Caco-2 (cell line): ENCODE measurements at regions not wholly inside any gene's neighbourhood (a gene's known extent, or its start where the extent isn't known, plus 50 kb on each side); places are given as distances from the start of the nearest gene placed in this dataset.
"Not testable (repeated sequence)": the region's sequence is repeated elsewhere in the genome, so short reads cannot be mapped to it uniquely, and the experiment has no call there.

Experiments
- BruUV-seq: library from RNA; stranded (reverse); fragments of 400-500 nt; replicated peaks from 2 replicates; lab custom pipeline; 2021; lab: Mats Ljungman, UMichigan
- CTCF ChIA-PET: fragments of 300-600 bp; sonication (Branson Sonifier 250); formaldehyde crosslinking; loops from one replicate; lab custom pipeline; 2022; ENCODE audit warnings: antibody characterized with exemption; lab: Charles Lee
- POLR2A ChIA-PET: fragments of 300-600 bp; sonication (Branson Sonifier 250); formaldehyde crosslinking; loops from one replicate; lab custom pipeline; 2022; ENCODE audit warnings: antibody characterized with exemption; lab: Charles Lee
- DNase-seq, 2 experiments: peaks; one replicate each; pipeline versions ENCODE4 v3.0.0 to v3.0.0-alpha.2; 2020 to 2022
- H3K27me3 ChIP-seq: replicated peaks from 2 replicates; pipeline ENCODE4 v1.6.0; 2011; ENCODE audit warnings: low read length; ENCODE audit not compliant: control insufficient read depth, insufficient read depth
- H3K36me3 ChIP-seq: 2 replicates; pipeline ENCODE4 v1.5.1; 2011; ENCODE audit warnings: low read length; ENCODE audit not compliant: control insufficient read depth, insufficient read depth
- H3K4me1 ChIP-seq: fragments of 250-450 bp; sonication (Bioruptor Pico); 2 replicates; pipeline ENCODE4 v1.5.1; 2020; ENCODE audit warnings: mild to moderate bottlenecking
- H3K4me3 ChIP-seq: 2 replicates; pipeline ENCODE4 v1.5.1; 2011; ENCODE audit warnings: low read depth, mild to moderate bottlenecking, control low read depth, low read length
- H3K9me3 ChIP-seq: fragments of 250-450 bp; sonication (Bioruptor Pico); 2 replicates; pipeline ENCODE4 v1.5.1; 2020; ENCODE audit warnings: mild to moderate bottlenecking, moderate library complexity
- H3K27ac Mint-ChIP-seq: one replicate; pipeline ENCODE4 v1.8.0; 2022; ENCODE audit warnings: mixed read lengths; ENCODE audit not compliant: unreplicated experiment
- H3K27me3 Mint-ChIP-seq: one replicate; pipeline ENCODE4 v1.8.0; 2022; ENCODE audit warnings: mixed read lengths; ENCODE audit not compliant: insufficient read depth, unreplicated experiment
- H3K36me3 Mint-ChIP-seq: one replicate; pipeline ENCODE4 v1.8.0; 2022; ENCODE audit warnings: mild to moderate bottlenecking, mixed read lengths; ENCODE audit not compliant: insufficient read depth, unreplicated experiment
- H3K4me1 Mint-ChIP-seq: one replicate; pipeline ENCODE4 v1.8.0; 2022; ENCODE audit warnings: low read depth, mixed read lengths; ENCODE audit not compliant: unreplicated experiment
- H3K4me3 Mint-ChIP-seq: one replicate; pipeline ENCODE4 v1.8.0; 2022; ENCODE audit warnings: mild to moderate bottlenecking, moderate library complexity, mixed read lengths; ENCODE audit not compliant: unreplicated experiment
- H3K9me3 Mint-ChIP-seq: one replicate; pipeline ENCODE4 v1.8.0; 2022; ENCODE audit warnings: mixed read lengths; ENCODE audit not compliant: unreplicated experiment
- intact Hi-C: fragments of 100-400 bp; cut with micrococcal nuclease; formaldehyde crosslinking; loops from one replicate; pipeline ENCODE4 v1.10.0; 2022; ENCODE audit not compliant: unreplicated experiment

DNA sequence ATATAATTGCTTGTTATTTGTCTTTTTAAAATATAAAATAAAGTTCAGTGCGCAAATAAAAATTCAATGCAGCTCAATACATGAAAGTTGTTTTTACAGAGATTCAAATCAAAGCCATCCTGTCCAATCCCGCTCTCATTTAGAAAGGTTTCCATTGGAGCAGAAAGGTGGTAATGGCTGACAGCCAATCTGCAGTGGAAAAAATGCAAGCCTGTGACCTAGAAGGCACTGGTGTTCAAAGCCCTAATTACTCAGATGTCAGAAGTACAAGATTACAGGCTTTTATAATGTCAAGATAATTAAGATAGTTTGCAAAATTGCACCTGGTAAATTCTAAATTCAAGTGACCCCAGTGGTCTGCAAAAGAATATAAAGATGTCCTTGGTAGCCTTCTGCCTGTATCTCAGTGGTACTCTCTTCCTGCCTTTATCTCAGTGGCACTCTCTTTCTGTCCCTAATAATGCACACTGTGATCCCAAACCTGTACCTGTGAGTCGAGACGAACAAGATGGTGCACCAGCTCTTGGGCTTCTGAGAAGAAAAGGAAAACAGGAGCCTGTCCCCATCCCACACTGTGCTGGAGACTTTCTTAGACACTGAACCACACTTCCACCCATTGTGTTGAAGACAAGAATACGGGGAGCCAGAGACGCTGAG lies 212.6 kb upstream of the FRG1 start:
- H3K4me1 ChIP-seq, POLR2A ChIA-PET, H3K27ac Mint-ChIP-seq, H3K4me3 Mint-ChIP-seq, H3K36me3 ChIP-seq, H3K27me3 ChIP-seq, H3K9me3 ChIP-seq, H3K36me3 Mint-ChIP-seq, intact Hi-C loops, H3K4me3 ChIP-seq, CTCF ChIA-PET, BruUV-seq, DNase-seq, H3K4me1 Mint-ChIP-seq: not testable (repeated sequence)
- H3K27me3 Mint-ChIP-seq = peaks cover 11% of the 10 kb centered on the region
- H3K9me3 Mint-ChIP-seq = peaks cover 11% of the 10 kb centered on the region

DNA sequence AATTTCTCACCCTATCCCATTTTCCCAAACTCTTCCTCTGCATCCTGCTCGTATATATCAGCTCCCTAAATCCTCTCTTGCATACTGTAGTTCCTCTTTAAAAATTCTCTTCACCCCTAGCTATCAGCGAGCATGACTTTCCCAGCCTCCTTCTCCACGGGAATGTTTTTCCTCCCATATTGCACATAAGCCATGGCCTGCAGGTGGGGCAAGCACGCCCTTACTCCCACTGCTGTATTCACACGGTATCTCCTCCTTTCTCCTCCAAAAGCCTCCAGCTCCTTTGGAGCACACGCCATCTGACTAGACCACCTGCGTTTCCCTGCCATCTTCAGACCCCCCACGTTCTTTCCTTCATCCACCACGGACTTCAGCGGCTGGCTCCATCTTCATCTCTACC lies 208.7 kb upstream of the FRG1 start:
- H3K27me3 Mint-ChIP-seq, CTCF ChIA-PET, H3K27ac Mint-ChIP-seq: not testable (repeated sequence)

GRCh38 chr4:189733507-189733906 lies 207.2 kb upstream of the FRG1 start:
- H3K4me1 Mint-ChIP-seq, BruUV-seq, POLR2A ChIA-PET, CTCF ChIA-PET, H3K27me3 Mint-ChIP-seq, H3K27ac Mint-ChIP-seq, intact Hi-C loops, H3K9me3 ChIP-seq, DNase-seq, H3K4me3 ChIP-seq, H3K4me3 Mint-ChIP-seq, H3K36me3 ChIP-seq, H3K36me3 Mint-ChIP-seq, H3K27me3 ChIP-seq, H3K4me1 ChIP-seq: not testable (repeated sequence)
- H3K9me3 Mint-ChIP-seq = peaks cover 22% of the 10 kb centered on the region

More for the DNA sequence above, 208.7 kb upstream of the FRG1 start:
- H3K36me3 Mint-ChIP-seq, intact Hi-C loops, POLR2A ChIA-PET, H3K4me1 ChIP-seq, BruUV-seq, H3K36me3 ChIP-seq, H3K9me3 ChIP-seq, H3K4me3 Mint-ChIP-seq, H3K4me1 Mint-ChIP-seq, DNase-seq, H3K4me3 ChIP-seq, H3K27me3 ChIP-seq: not testable (repeated sequence)
- peaks cover 22% of the 10 kb centered on the region for H3K9me3 Mint-ChIP-seq

DNA sequence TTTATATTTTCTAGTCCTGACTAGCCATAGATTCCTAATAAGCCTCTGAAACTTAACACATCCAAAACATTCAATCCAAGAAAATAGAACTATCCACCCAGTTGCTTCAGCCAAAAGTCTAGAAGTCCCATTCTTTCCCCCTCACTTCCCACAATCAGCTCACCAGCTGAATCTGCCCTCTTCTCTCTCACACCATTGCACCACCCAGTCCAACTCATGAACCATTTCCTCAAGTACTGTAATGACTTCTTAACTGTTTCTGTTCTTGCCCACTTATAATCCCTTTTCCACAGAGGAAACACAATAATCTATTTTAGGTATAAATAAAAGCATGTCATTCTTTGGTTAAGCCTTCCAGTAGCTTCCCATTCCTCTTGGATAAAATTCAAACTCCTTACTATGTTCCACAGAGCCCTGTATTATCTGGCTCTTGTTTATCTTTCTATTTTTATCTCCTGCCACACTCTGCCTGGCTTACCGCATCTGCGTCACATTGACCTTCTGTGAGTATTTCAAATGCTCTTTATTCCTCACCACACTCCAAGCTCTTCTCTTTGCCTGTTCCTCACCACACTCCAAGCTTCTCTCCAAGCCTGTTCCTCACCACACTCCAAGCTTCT lies 205.9 kb upstream of the FRG1 start:
- H3K4me1 ChIP-seq, H3K4me3 Mint-ChIP-seq, H3K27me3 Mint-ChIP-seq, H3K4me3 ChIP-seq, H3K27me3 ChIP-seq, POLR2A ChIA-PET, H3K9me3 ChIP-seq, CTCF ChIA-PET, H3K27ac Mint-ChIP-seq, intact Hi-C loops, BruUV-seq, H3K4me1 Mint-ChIP-seq, H3K36me3 Mint-ChIP-seq, H3K36me3 ChIP-seq, DNase-seq: not testable (repeated sequence)
- H3K9me3 Mint-ChIP-seq = peaks cover 22% of the 10 kb centered on the region

DNA sequence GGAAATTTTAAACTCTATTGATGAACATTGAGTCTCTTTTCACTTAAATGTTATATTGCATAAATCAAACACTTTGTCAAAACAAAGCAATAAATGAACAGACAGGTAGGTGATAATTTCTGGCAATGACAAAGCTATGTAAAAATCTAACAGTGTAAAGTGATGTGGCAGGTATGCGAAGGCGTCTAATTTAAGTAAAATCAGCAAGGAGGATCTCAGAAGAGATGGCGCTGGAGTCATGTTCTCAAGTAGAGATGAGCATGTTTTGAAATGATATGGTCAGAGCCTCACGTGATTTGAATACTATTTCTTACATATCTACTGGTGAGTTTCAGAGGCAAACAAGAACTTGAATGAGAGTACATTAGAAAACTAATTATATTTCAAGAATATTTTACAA lies 204.0 kb upstream of the FRG1 start:
- POLR2A ChIA-PET, BruUV-seq: not testable (repeated sequence)

DNA sequence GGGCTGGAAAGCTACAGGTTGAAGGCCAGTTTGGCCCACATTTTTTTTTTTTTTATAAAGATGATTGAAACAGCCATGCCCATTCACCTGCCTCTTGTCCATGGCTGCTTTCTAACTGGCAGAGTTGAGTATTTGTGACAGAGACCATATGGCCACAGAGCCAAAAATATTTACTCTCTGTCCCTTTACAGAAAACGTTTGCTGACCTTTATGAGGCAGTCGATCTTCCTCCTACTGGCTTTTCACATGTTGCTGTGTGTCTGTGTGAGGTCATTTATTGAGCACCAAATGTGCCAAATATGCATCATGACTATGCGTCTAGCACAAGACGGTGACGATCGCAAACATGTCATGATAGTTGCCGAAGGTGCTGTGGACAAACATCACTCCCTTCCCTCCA lies 200.6 kb upstream of the FRG1 start:
- DNase-seq, H3K27me3 Mint-ChIP-seq, intact Hi-C loops, H3K4me3 Mint-ChIP-seq, POLR2A ChIA-PET, H3K36me3 Mint-ChIP-seq, H3K4me1 Mint-ChIP-seq, H3K27me3 ChIP-seq, H3K4me3 ChIP-seq, H3K9me3 Mint-ChIP-seq, CTCF ChIA-PET, H3K36me3 ChIP-seq, BruUV-seq, H3K9me3 ChIP-seq, H3K27ac Mint-ChIP-seq, H3K4me1 ChIP-seq: not testable (repeated sequence)

More for the DNA sequence above, 204.0 kb upstream of the FRG1 start:
- H3K27me3 Mint-ChIP-seq, H3K4me1 ChIP-seq, H3K36me3 ChIP-seq, intact Hi-C loops, H3K9me3 ChIP-seq, H3K27me3 ChIP-seq, DNase-seq, CTCF ChIA-PET, H3K4me3 ChIP-seq, H3K4me1 Mint-ChIP-seq, H3K4me3 Mint-ChIP-seq, H3K27ac Mint-ChIP-seq, H3K36me3 Mint-ChIP-seq: not testable (repeated sequence)
- H3K9me3 Mint-ChIP-seq = peaks cover 22% of the 10 kb centered on the region
